ENCODE measurements at regions not wholly inside any gene's neighbourhood (a gene's known extent, or its start where the extent isn't known, plus 50 kb on each side); places are given as distances from the start of the nearest gene placed in this dataset.

DNA sequence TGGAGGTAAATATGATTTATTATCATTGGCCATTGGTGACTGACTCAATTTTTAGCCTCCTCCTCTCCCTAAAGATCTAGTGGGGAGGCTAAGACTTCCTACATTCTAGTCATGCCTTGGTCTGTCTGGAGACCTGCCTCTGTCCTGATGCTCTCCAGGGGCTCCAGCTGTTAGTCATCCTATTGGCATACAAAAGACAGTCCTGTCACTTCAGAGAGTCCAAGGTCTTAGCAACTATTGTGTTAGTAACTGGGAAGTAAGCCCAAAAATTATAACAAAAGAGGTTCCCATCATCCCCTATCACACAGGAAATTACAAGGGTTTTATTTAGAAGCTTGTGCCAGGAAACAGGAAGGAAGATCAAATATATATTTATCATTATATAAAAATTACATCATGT is 400.6 kb upstream of the VSTM2A start:
- Histone ChIP-seq H3K4me2 (ENCODE audit: low read length) (no peak overlapping the region), H3K27me3 (ENCODE audit: insufficient read depth, low read length) (no peaks in the 10 kb centered on the region), H3K9ac (ENCODE audit: low read length) (no peak overlapping the region), H3K9me3 (ENCODE audit: control insufficient read depth in 1 of 2, insufficient read depth in 1 of 2, low read depth in 1 of 2, low read length in 2 of 2) (peaks cover 16 to 17% of the 10 kb centered on the region in 2 experiments; a peak in 2 of 4 replicates), H3K9me2 (ENCODE audit: insufficient read depth) (no peaks in the 10 kb centered on the region), H3K36me3 (ENCODE audit: control insufficient read depth in 1 of 2, insufficient read depth in 2 of 2, low read length in 2 of 2) (no peaks in the 10 kb centered on the region), H2AFZ (ENCODE audit: low read depth, low read length, poor library complexity, severe bottlenecking) (no peak overlapping the region), H4K20me1 (ENCODE audit: insufficient read depth) (no peaks in the 10 kb centered on the region), H3K27ac (ENCODE audit: low read depth, low read length) (no peak overlapping the region), H3K79me2 (ENCODE audit: insufficient read depth, low read length) (no peaks in the 10 kb centered on the region), H3K4me3 (replicated peaks in 1 of 2; ENCODE audit: low read depth in 1 of 2, low read length in 2 of 2) (no peak overlapping the region), H3K4me1 (ENCODE audit: control insufficient read depth in 1 of 2, insufficient read depth in 2 of 2, low read length in 2 of 2) (no peaks in the 10 kb centered on the region)
- BruUV-seq (replicated peaks), result no TSS peak
- ChIA-PET POLR2A (no interaction called here), CTCF (no interaction called here), RAD21 (ENCODE audit: low non-redundant PET in 1 of 2, low total read pairs in 2 of 2, uncharacterized antibody in 2 of 2, unreplicated experiment in 2 of 2) (no interaction called here)
- intact Hi-C loops (cut with micrococcal nuclease), result no loop called here
- TF ChIP-seq, protein P1, sequence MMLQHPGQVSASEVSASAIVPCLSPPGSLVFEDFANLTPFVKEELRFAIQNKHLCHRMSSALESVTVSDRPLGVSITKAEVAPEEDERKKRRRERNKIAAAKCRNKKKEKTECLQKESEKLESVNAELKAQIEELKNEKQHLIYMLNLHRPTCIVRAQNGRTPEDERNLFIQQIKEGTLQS (IDR thresholded peaks at IDR 0.05), result no peak
- no peak for TF ChIP-seq CBX3 (IDR thresholded peaks at IDR 0.05; ENCODE audit: low read depth)
- ATAC-seq (no peak), DNase-seq (ENCODE audit: low read depth, low spot score) (no peak)

- no peak overlapping the region for H2AFZ ChIP-seq (ENCODE audit: low read depth, low read length, poor library complexity, severe bottlenecking)
- H3K36me3 ChIP-seq (ENCODE audit: control insufficient read depth in 1 of 2, insufficient read depth in 2 of 2, low read length in 2 of 2), result no peaks in the 10 kb centered on the region
- no peak overlapping the region for H3K4me2 ChIP-seq (ENCODE audit: low read length)
- H3K79me2 ChIP-seq (ENCODE audit: insufficient read depth, low read length), result no peaks in the 10 kb centered on the region
- ATAC-seq (no peak), DNase-seq (ENCODE audit: low read depth, low spot score) (no peak)
- H3K4me3 ChIP-seq (replicated peaks in 1 of 2; ENCODE audit: low read depth in 1 of 2, low read length in 2 of 2), result no peak overlapping the region
- no peak overlapping the region for H3K9ac ChIP-seq (ENCODE audit: low read length)
- intact Hi-C loops (cut with micrococcal nuclease), result no loop called here
- H3K27me3 ChIP-seq (ENCODE audit: insufficient read depth, low read length), result no peaks in the 10 kb centered on the region
- RAD21 ChIA-PET (ENCODE audit: low non-redundant PET in 1 of 2, low total read pairs in 2 of 2, uncharacterized antibody in 2 of 2, unreplicated experiment in 2 of 2), result no interaction called here
- H3K27ac ChIP-seq (ENCODE audit: low read depth, low read length), result no peak overlapping the region
- no peaks in the 10 kb centered on the region for H3K9me2 ChIP-seq (ENCODE audit: insufficient read depth)
- CTCF ChIA-PET, result no interaction called here
- POLR2A ChIA-PET, result no interaction called here
- BruUV-seq (replicated peaks), result no TSS peak
- H3K4me1 ChIP-seq (ENCODE audit: control insufficient read depth in 1 of 2, insufficient read depth in 2 of 2, low read length in 2 of 2), result no peaks in the 10 kb centered on the region
- no peaks in the 10 kb centered on the region for H4K20me1 ChIP-seq (ENCODE audit: insufficient read depth)
- H3K9me3 ChIP-seq (ENCODE audit: control insufficient read depth in 1 of 2, insufficient read depth in 1 of 2, low read depth in 1 of 2, low read length in 2 of 2), result peaks cover 10 to 33% of the 10 kb centered on the region in 2 experiments; a peak in 2 of 4 replicates
- TF ChIP-seq EZH2phosphoT487 (IDR thresholded peaks at IDR 0.05; ENCODE audit: borderline replicate concordance) (no peak), JUND (IDR thresholded peaks at IDR 0.05) (no peak), POLR2AphosphoS5 (IDR thresholded peaks at IDR 0.05; ENCODE audit: low read depth, low read length) (no peak), ZBTB33 (IDR thresholded peaks at IDR 0.05; ENCODE audit: extremely low read depth, insufficient replicate concordance, low read length) (no peak), SP1 (IDR thresholded peaks at IDR 0.05; ENCODE audit: low read depth) (no peak), ELF1 (IDR thresholded peaks at IDR 0.05; ENCODE audit: borderline replicate concordance, low read depth) (no peak), RAD21 (IDR thresholded peaks at IDR 0.05; ENCODE audit: low read depth) (no peak), EGR1 (IDR thresholded peaks at IDR 0.05; ENCODE audit: low read depth) (no peak), CEBPB (IDR thresholded peaks at IDR 0.05; ENCODE audit: low read depth) (no peak), TCF7L2 (IDR thresholded peaks at IDR 0.05; ENCODE audit: borderline replicate concordance, extremely low read depth, insufficient read depth, insufficient read length) (no peak)
- TF ChIP-seq, protein P2, sequence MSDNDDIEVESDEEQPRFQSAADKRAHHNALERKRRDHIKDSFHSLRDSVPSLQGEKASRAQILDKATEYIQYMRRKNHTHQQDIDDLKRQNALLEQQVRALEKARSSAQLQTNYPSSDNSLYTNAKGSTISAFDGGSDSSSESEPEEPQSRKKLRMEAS (IDR thresholded peaks at IDR 0.05), result no peak
- TF ChIP-seq, protein P3, sequence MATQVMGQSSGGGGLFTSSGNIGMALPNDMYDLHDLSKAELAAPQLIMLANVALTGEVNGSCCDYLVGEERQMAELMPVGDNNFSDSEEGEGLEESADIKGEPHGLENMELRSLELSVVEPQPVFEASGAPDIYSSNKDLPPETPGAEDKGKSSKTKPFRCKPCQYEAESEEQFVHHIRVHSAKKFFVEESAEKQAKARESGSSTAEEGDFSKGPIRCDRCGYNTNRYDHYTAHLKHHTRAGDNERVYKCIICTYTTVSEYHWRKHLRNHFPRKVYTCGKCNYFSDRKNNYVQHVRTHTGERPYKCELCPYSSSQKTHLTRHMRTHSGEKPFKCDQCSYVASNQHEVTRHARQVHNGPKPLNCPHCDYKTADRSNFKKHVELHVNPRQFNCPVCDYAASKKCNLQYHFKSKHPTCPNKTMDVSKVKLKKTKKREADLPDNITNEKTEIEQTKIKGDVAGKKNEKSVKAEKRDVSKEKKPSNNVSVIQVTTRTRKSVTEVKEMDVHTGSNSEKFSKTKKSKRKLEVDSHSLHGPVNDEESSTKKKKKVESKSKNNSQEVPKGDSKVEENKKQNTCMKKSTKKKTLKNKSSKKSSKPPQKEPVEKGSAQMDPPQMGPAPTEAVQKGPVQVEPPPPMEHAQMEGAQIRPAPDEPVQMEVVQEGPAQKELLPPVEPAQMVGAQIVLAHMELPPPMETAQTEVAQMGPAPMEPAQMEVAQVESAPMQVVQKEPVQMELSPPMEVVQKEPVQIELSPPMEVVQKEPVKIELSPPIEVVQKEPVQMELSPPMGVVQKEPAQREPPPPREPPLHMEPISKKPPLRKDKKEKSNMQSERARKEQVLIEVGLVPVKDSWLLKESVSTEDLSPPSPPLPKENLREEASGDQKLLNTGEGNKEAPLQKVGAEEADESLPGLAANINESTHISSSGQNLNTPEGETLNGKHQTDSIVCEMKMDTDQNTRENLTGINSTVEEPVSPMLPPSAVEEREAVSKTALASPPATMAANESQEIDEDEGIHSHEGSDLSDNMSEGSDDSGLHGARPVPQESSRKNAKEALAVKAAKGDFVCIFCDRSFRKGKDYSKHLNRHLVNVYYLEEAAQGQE (IDR thresholded peaks at IDR 0.05; ENCODE audit: low read depth), result no peak
Measured at GRCh38 chr7:54145716-54146115, 396.5 kb upstream of the VSTM2A start.

Measured in HCT116 (cell line).